GM12872 (cell line): ENCODE measurements at regions not wholly inside any gene's neighbourhood (a gene's known extent, or its start where the extent isn't known, plus 50 kb on each side); places are given as distances from the start of the nearest gene placed in this dataset.

Experiments
- TF ChIP-seq, protein P1 (sequence below): IDR thresholded peaks from 3 replicates; pipeline ENCODE4 v1.5.1; 2011; ENCODE audit warnings: low read depth, mild to moderate bottlenecking, low read length, moderate library complexity; ENCODE audit not compliant: insufficient read depth

- TF ChIP-seq, protein P1, sequence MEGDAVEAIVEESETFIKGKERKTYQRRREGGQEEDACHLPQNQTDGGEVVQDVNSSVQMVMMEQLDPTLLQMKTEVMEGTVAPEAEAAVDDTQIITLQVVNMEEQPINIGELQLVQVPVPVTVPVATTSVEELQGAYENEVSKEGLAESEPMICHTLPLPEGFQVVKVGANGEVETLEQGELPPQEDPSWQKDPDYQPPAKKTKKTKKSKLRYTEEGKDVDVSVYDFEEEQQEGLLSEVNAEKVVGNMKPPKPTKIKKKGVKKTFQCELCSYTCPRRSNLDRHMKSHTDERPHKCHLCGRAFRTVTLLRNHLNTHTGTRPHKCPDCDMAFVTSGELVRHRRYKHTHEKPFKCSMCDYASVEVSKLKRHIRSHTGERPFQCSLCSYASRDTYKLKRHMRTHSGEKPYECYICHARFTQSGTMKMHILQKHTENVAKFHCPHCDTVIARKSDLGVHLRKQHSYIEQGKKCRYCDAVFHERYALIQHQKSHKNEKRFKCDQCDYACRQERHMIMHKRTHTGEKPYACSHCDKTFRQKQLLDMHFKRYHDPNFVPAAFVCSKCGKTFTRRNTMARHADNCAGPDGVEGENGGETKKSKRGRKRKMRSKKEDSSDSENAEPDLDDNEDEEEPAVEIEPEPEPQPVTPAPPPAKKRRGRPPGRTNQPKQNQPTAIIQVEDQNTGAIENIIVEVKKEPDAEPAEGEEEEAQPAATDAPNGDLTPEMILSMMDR: no peak
These were observed 225.0 kb upstream of the NPY start for GRCh38 chr7:24058953-24059352.

DNA sequence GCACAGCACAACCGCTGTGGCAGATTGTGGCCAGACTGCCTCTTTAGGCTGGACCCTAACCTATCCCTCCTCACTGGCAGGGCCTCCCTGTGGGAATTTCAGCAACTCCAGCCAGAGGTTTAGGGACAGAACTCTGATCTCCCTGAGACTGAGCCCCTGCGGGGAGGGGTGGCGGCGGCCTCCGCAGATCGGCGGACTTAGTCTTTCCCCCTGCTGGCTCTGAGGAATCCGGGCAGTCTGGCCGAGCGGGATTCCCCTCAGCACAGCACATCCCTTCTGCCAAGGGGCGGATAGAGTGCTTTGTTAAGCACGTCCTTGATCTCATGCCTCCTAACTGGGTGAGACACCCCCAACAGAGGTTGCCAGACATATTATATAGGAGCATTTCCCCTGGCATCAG, 224.2 kb upstream of the NPY start:
- TF ChIP-seq, protein P1: no peak

- TF ChIP-seq, protein P1: no peak
These were observed 220.3 kb upstream of the NPY start for GRCh38 chr7:24063721-24064120.

DNA sequence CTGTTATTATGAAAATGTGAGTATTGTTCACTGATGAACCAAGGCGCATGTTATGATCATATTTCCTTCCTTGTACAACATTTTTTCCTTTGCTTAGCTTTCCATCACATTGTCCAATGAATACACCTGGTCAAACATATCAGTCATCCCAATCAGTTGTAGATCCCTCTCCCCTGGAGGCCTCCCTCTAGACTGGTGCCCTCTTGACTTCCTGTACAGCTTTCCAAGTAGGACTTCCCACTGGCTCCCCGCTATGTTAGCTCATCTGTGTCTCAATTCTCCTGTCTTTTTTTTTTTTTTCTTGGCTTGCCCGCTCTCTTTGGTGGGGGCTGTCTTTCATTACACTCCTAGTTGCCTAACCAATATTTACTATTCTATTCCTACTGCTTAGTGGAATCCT, 214.2 kb upstream of the NPY start:
- TF ChIP-seq, protein P1: no peak

GRCh38 chr7:24073651-24074420, 210.2 kb upstream of the NPY start:
- TF ChIP-seq, protein P1: no peak

DNA sequence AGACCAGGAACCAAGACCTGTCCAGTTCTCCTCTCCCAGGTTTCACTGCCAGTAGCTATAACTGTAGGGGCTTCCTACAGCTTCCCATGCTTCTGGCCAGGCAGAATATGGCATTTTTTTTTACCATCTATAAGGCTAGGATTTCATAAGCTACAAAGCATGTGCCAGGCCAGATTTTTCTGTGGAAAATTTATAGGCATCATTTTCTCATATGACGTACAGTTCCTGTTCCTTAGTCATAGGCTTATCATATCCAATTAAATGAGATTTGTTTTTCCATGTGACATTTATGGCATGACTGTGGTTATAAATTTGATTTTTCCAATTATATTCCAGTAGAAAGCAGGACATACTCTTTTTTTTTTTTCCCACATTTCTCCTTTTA, 208.6 kb upstream of the NPY start:
- TF ChIP-seq, protein P1: no peak

GRCh38 chr7:24082826-24083225, 201.2 kb upstream of the NPY start:
- TF ChIP-seq, protein P1: no peak
